ENCODE measurements at regions not wholly inside any gene's neighbourhood (a gene's known extent, or its start where the extent isn't known, plus 50 kb on each side); places are given as distances from the start of the nearest gene placed in this dataset.

DNA sequence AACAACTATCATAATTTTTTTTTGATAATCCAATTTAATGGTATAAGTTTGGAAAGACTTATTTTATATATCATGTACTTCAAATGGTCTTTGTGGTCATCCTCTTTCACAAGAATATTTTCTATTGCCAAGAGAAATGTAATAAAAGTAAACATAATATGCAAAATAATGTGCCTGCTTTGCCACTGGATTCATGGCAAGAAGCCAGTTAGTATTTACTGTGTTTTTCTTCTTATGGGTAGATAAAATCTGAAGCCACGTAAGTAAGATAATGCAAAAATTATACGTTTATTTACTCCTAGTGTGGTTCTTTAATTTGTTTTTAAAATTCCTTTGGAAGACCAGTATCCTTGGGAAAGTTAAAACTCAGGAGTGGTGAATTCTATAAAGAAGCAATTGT, 258.5 kb downstream of the ARL4A start:
- TF ChIP-seq, protein P1, sequence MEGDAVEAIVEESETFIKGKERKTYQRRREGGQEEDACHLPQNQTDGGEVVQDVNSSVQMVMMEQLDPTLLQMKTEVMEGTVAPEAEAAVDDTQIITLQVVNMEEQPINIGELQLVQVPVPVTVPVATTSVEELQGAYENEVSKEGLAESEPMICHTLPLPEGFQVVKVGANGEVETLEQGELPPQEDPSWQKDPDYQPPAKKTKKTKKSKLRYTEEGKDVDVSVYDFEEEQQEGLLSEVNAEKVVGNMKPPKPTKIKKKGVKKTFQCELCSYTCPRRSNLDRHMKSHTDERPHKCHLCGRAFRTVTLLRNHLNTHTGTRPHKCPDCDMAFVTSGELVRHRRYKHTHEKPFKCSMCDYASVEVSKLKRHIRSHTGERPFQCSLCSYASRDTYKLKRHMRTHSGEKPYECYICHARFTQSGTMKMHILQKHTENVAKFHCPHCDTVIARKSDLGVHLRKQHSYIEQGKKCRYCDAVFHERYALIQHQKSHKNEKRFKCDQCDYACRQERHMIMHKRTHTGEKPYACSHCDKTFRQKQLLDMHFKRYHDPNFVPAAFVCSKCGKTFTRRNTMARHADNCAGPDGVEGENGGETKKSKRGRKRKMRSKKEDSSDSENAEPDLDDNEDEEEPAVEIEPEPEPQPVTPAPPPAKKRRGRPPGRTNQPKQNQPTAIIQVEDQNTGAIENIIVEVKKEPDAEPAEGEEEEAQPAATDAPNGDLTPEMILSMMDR (conservative IDR thresholded peaks at IDR 0.05; ENCODE audit: low read depth, low read length) = no peak
- TF ChIP-seq EZH2 (IDR thresholded peaks at IDR 0.05; ENCODE audit: borderline replicate concordance, low read depth, low read length, poor library complexity, severe bottlenecking) = no peak
